ENCODE measurements at regions not wholly inside any gene's neighbourhood (a gene's known extent, or its start where the extent isn't known, plus 50 kb on each side); places are given as distances from the start of the nearest gene placed in this dataset.

DNA sequence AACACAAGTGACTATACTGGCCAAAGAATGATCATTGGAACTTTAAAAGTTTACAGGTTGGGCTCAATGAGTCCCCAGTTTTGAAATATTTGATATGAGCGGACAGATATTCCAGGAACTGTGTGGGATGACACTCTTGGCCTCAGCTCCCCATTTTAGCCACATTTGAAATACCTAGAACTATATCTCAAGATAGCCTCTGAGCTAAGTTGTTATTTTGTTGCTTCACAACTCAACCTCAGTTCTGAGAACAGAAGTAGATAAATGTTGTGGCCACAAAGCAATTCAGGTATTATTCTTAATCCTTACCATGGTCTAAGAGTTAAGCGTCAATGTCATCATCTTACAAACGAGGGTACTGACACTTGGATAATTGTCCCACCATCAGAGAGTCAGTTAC is 172.2 kb upstream of the SETBP1 start:
- Histone ChIP-seq H3K4me3 (ENCODE audit: low read length in 3 of 3) (no peak overlapping the region), H3K27me3 (ENCODE audit: control insufficient read depth, insufficient read depth, low read length) (no peaks in the 10 kb centered on the region), H3K9me3 (ENCODE audit: control insufficient read depth in 2 of 3, insufficient read depth in 1 of 3, low read length in 3 of 3) (no peaks in the 10 kb centered on the region), H3K9ac (ENCODE audit: low read length in 3 of 3) (no peak overlapping the region), H3K4me1 (ENCODE audit: control insufficient read depth in 2 of 3, insufficient read depth in 2 of 3, low read depth in 1 of 3, low read length in 3 of 3) (no peaks in the 10 kb centered on the region), H3K36me3 (ENCODE audit: control insufficient read depth in 2 of 3, insufficient read depth in 3 of 3, low read length in 3 of 3) (no peaks in the 10 kb centered on the region), H3K27ac (ENCODE audit: low read depth in 2 of 2, low read length in 2 of 2) (no peak overlapping the region)
- intact Hi-C loops (cut with DNase I) = no loop called here
- DNase-seq = no peak
- TF ChIP-seq, protein P1, sequence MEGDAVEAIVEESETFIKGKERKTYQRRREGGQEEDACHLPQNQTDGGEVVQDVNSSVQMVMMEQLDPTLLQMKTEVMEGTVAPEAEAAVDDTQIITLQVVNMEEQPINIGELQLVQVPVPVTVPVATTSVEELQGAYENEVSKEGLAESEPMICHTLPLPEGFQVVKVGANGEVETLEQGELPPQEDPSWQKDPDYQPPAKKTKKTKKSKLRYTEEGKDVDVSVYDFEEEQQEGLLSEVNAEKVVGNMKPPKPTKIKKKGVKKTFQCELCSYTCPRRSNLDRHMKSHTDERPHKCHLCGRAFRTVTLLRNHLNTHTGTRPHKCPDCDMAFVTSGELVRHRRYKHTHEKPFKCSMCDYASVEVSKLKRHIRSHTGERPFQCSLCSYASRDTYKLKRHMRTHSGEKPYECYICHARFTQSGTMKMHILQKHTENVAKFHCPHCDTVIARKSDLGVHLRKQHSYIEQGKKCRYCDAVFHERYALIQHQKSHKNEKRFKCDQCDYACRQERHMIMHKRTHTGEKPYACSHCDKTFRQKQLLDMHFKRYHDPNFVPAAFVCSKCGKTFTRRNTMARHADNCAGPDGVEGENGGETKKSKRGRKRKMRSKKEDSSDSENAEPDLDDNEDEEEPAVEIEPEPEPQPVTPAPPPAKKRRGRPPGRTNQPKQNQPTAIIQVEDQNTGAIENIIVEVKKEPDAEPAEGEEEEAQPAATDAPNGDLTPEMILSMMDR (IDR thresholded peaks at IDR 0.05; ENCODE audit: borderline replicate concordance, extremely low read depth, insufficient read depth) = no peak
- no peak for FAIRE-seq

DNA sequence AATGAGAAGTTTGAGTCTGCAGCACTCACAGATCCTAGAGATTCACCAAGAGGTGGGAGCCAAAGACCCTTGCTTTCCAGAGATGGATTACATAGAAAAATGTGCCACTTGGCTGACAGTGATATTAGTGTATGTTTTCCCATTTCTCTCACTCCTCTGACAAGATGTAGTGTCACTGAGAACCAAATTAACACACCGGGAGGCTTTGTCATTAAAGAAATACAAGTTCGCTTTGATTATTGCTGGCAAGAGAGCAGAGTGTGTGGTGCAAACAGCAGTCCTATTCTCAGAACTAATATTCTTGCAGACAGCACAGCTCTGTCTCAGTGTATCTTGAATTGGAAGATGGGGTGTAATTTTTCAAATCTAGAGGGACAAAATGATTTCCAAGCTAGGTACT is 171.6 kb upstream of the SETBP1 start:
- H3K4me3 ChIP-seq (ENCODE audit: low read length in 3 of 3) = no peak overlapping the region
- no peak overlapping the region for H3K27ac ChIP-seq (ENCODE audit: low read depth in 2 of 2, low read length in 2 of 2)

DNA sequence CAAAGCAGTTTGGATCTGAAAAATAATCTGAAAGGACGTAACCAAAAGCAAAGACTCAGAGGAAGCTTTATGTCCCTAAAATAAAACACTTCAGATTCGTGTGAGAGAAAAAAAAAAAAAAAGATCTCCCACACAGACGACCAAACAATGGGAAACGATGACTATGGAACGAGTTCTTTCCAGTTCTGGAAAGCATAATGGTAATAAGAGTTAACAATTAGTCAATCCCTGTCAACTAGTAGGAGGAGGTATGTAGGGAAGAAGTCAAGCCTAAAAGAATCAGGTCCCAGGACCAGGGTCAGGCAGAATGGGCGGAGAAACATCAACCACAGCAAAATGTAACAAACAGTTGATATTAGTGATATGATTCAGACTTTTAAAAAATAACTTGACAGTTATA is 170.3 kb upstream of the SETBP1 start:
- intact Hi-C loops (cut with DNase I) = no loop called here
- no peak for FAIRE-seq
- no peak overlapping the region for H3K4me3 ChIP-seq (ENCODE audit: low read length in 3 of 3)
- H3K4me1 ChIP-seq (ENCODE audit: control insufficient read depth in 2 of 3, insufficient read depth in 2 of 3, low read depth in 1 of 3, low read length in 3 of 3) = no peaks in the 10 kb centered on the region
- H3K27ac ChIP-seq (ENCODE audit: low read depth in 2 of 2, low read length in 2 of 2) = no peak overlapping the region
- no peak overlapping the region for H3K9ac ChIP-seq (ENCODE audit: low read length in 3 of 3)
- H3K36me3 ChIP-seq (ENCODE audit: control insufficient read depth in 2 of 3, insufficient read depth in 3 of 3, low read length in 3 of 3) = no peaks in the 10 kb centered on the region
- DNase-seq = no peak
- H3K27me3 ChIP-seq (ENCODE audit: control insufficient read depth, insufficient read depth, low read length) = no peaks in the 10 kb centered on the region
- no peaks in the 10 kb centered on the region for H3K9me3 ChIP-seq (ENCODE audit: control insufficient read depth in 2 of 3, insufficient read depth in 1 of 3, low read length in 3 of 3)
- TF ChIP-seq, protein P1 (IDR thresholded peaks at IDR 0.05; ENCODE audit: borderline replicate concordance, extremely low read depth, insufficient read depth) = no peak

More for the DNA sequence above, 171.6 kb upstream of the SETBP1 start:
- intact Hi-C loops (cut with DNase I) = no loop called here
- Histone ChIP-seq H3K9me3 (ENCODE audit: control insufficient read depth in 2 of 3, insufficient read depth in 1 of 3, low read length in 3 of 3) (no peaks in the 10 kb centered on the region), H3K9ac (ENCODE audit: low read length in 3 of 3) (no peak overlapping the region), H3K27me3 (ENCODE audit: control insufficient read depth, insufficient read depth, low read length) (no peaks in the 10 kb centered on the region), H3K36me3 (ENCODE audit: control insufficient read depth in 2 of 3, insufficient read depth in 3 of 3, low read length in 3 of 3) (no peaks in the 10 kb centered on the region), H3K4me1 (ENCODE audit: control insufficient read depth in 2 of 3, insufficient read depth in 2 of 3, low read depth in 1 of 3, low read length in 3 of 3) (no peaks in the 10 kb centered on the region)
- no peak for DNase-seq
- TF ChIP-seq, protein P1 (IDR thresholded peaks at IDR 0.05; ENCODE audit: borderline replicate concordance, extremely low read depth, insufficient read depth) = no peak
- no peak for FAIRE-seq

DNA sequence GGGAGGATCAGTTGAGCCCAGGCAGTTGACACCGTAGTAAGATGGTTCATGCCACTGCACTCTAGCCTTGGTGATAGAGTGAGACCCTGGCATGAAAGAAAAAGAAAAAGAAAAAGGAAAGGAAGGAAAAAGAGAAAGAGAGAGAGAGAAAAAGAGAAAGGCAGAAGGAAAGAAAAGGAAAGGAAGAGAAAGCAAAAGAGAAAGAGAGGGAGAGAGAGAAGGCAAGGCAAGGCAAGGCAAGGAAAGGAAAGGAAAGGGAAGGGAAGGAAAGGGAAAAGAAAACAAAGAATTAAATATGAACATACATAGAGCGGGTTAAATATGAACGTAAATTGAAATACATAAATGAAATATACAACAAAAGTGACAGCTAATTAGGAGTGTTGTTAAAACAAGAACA is 167.5 kb upstream of the SETBP1 start:
- DNase-seq (no peak), FAIRE-seq (no peak)
- intact Hi-C loops (cut with DNase I) = no loop called here
- Histone ChIP-seq H3K9ac (ENCODE audit: low read length in 3 of 3) (no peak overlapping the region), H3K4me3 (ENCODE audit: low read length in 3 of 3) (no peak overlapping the region), H3K4me1 (ENCODE audit: control insufficient read depth in 2 of 3, insufficient read depth in 2 of 3, low read depth in 1 of 3, low read length in 3 of 3) (no peaks in the 10 kb centered on the region), H3K27ac (ENCODE audit: low read depth in 2 of 2, low read length in 2 of 2) (no peak overlapping the region), H3K27me3 (ENCODE audit: control insufficient read depth, insufficient read depth, low read length) (no peaks in the 10 kb centered on the region), H3K9me3 (ENCODE audit: control insufficient read depth in 2 of 3, insufficient read depth in 1 of 3, low read length in 3 of 3) (no peaks in the 10 kb centered on the region), H3K36me3 (ENCODE audit: control insufficient read depth in 2 of 3, insufficient read depth in 3 of 3, low read length in 3 of 3) (no peaks in the 10 kb centered on the region)
- TF ChIP-seq, protein P1 (IDR thresholded peaks at IDR 0.05; ENCODE audit: borderline replicate concordance, extremely low read depth, insufficient read depth) = no peak

Measured in kidney (tissue), 13 donors.